Pancreas (tissue), 10 donors: ENCODE measurements at regions not wholly inside any gene's neighbourhood (a gene's known extent, or its start where the extent isn't known, plus 50 kb on each side); places are given as distances from the start of the nearest gene placed in this dataset.

ENCODE experiments used
- ATAC-seq, 4 donors: fragments of 200-7000 bp; cut with Tn5 transposase; one replicate each; pipeline versions ENCODE4 v1.8.0 to v1.9.1; 2020; ENCODE audit warnings: mild to moderate bottlenecking in 4 of 4, moderate library complexity in 4 of 4
- DNase-seq, 6 donors: peaks; one replicate each; pipeline ENCODE4 v3.0.0-alpha.2; 2020
- FAIRE-seq: peaks from 2 replicates; lab custom pipeline; 2012; peaks lifted over from hg19 to GRCh38; lab: Jason Lieb, UNC
- H3K27ac ChIP-seq, 4 donors: fragments of 200-600 bp; sonication (generic); 1 replicate in 3 of 4; 2 replicates in 1 of 4; pipeline versions ENCODE4 v1.5.0 to v1.8.0; 2020
- H3K27me3 ChIP-seq, 4 donors: fragments of 200-600 bp; one replicate each; pipeline ENCODE4 v1.8.0; 2021
- H3K36me3 ChIP-seq, 3 donors: fragments of 200-600 bp; sonication (generic) in 1 of 3; one replicate each; pipeline versions ENCODE4 v1.5.0 to v1.8.0; 2020 to 2021
- H3K4me1 ChIP-seq, 3 donors: fragments of 200-600 bp; one replicate each; pipeline ENCODE4 v1.8.0; 2021
- H3K4me3 ChIP-seq, 4 donors: fragments of 200-600 bp; sonication (generic) in 2 of 4; one replicate each; pipeline versions ENCODE4 v1.5.0 to v1.8.0; 2020 to 2021
- H3K9me3 ChIP-seq, 4 donors: fragments of 200-600 bp; one replicate each; pipeline ENCODE4 v1.8.0; 2021
- CTCF ChIP-seq, 4 donors: fragments of 200-600 bp; sonication (generic) in 3 of 4; IDR thresholded peaks; one replicate each; pipeline versions ENCODE4 v1.5.0 to v1.8.0; 2021; ENCODE audit warnings: antibody characterized with exemption in 4 of 4
- WGBS, 2 donors: extraction: QIAGEN DNeasy Blood & Tissue Kit; methylation state at CpG; one replicate each; pipeline ENCODE4 v1.1.7; 2013; 5-methylcytosine and 5-hydroxymethylcytosine counted together
- intact Hi-C, 3 donors: fragments of 100-400 bp; cut with DNase I; formaldehyde crosslinking; loops; one replicate each; pipeline versions ENCODE4 v1.11.1 to v1.14.2; 2022
- donor health status: healthy with polysubstance abuse.
- donor health status: DM: no; HTN: no; CAD: no; lungs with moderate emphysema.
- donor health status: DM: no; HTN: no; CAD: no.
- donor health status: control.
- donor health status: control.
- donor health status: Bipolar disorder and iron deficiency.
- donor health status: DM: yes; HTN: yes; CAD: no.
- donor health status: DM: no; HTN: no; CAD: no.
- donor health status: DM: no; HTN: no; CAD: no.
- donor health status: DM: yes; HTN: yes; CAD: no.

- Histone ChIP-seq H3K27me3 (no peaks in the 10 kb centered on the region), H3K4me1 (no peaks in the 10 kb centered on the region), H3K27ac (no peak overlapping the region), H3K36me3 (no peaks in the 10 kb centered on the region), H3K4me3 (no peak overlapping the region), H3K9me3 (no peaks in the 10 kb centered on the region)
- no peak for DNase-seq
- no peak for TF ChIP-seq CTCF (IDR thresholded peaks at IDR 0.05)
- no peak for FAIRE-seq
- ATAC-seq: no peak
- intact Hi-C loops: loop anchor here in 1 of 3 donors (5.0 to 10.0 kb wide), 2 partner anchors 580 to 1018 kb away; no protein-coding TSS in a partner anchor
Observed at GRCh38 chr7:85887133-85887532, 700.3 kb upstream of the SEMA3D start.

GRCh38 chr7:85882335-85882734, 695.5 kb upstream of the SEMA3D start:
- no peak overlapping the region for H3K4me3 ChIP-seq
- no peaks in the 10 kb centered on the region for H3K27me3 ChIP-seq
- 53 to 74% methylated on average over 1 of the region's 1 CpG for WGBS, 2 donors
- H3K4me1 ChIP-seq: no peaks in the 10 kb centered on the region
- H3K27ac ChIP-seq: no peak overlapping the region
- FAIRE-seq: no peak
- no peaks in the 10 kb centered on the region for H3K9me3 ChIP-seq
- TF ChIP-seq CTCF (IDR thresholded peaks at IDR 0.05): no peak
- no peak for ATAC-seq
- no peaks in the 10 kb centered on the region for H3K36me3 ChIP-seq
- intact Hi-C loops: loop anchor here in 1 of 3 donors (10.0 kb wide), 1 partner anchor 1022 kb away; no protein-coding TSS in a partner anchor
- no peak for DNase-seq

GRCh38 chr7:85875398-85875797, 688.5 kb upstream of the SEMA3D start:
- ATAC-seq: no peak
- H3K9me3 ChIP-seq: no peaks in the 10 kb centered on the region
- no peak overlapping the region for H3K4me3 ChIP-seq
- no peak for DNase-seq
- 46 to 65% methylated on average over 1 of the region's 1 CpG for WGBS, 2 donors
- no peak for FAIRE-seq
- no peak for TF ChIP-seq CTCF (IDR thresholded peaks at IDR 0.05)
- intact Hi-C loops: no loop called here
- no peak overlapping the region for H3K27ac ChIP-seq
- H3K27me3 ChIP-seq: no peaks in the 10 kb centered on the region
- H3K4me1 ChIP-seq: no peaks in the 10 kb centered on the region
- no peaks in the 10 kb centered on the region for H3K36me3 ChIP-seq

GRCh38 chr7:85866540-85866939, 679.7 kb upstream of the SEMA3D start:
- no peak for ATAC-seq
- no peak for FAIRE-seq

More at GRCh38 chr7:85866540-85866939, 679.7 kb upstream of the SEMA3D start:
- DNase-seq: peak in 1 of 6 donors; percentile 11
- Histone ChIP-seq H3K9me3 (no peaks in the 10 kb centered on the region), H3K4me1 (no peaks in the 10 kb centered on the region), H3K4me3 (no peak overlapping the region), H3K27me3 (no peaks in the 10 kb centered on the region), H3K36me3 (no peaks in the 10 kb centered on the region), H3K27ac (no peak overlapping the region)
- TF ChIP-seq CTCF (IDR thresholded peaks at IDR 0.05): no peak
- 81 to 90% methylated on average over 4 of the region's 4 CpGs for WGBS, 2 donors
- intact Hi-C loops: no loop called here
